ENCODE measurements at regions not wholly inside any gene's neighbourhood (a gene's known extent, or its start where the extent isn't known, plus 50 kb on each side); places are given as distances from the start of the nearest gene placed in this dataset.

GRCh38 chr2:204356151-204356641, 189.1 kb upstream of the PARD3B start:
- no peak for DNase-seq (ENCODE audit: low read depth, low spot score)
- Histone ChIP-seq H2AFZ (ENCODE audit: control insufficient read depth, low read length) (no peak overlapping the region), H3K36me3 (ENCODE audit: control insufficient read depth in 2 of 2, extremely low read depth in 1 of 2, insufficient read depth in 2 of 2, low read length in 2 of 2) (no peaks in the 10 kb centered on the region), H3K4me2 (ENCODE audit: control insufficient read depth, extremely low read depth, insufficient read depth, low read depth, low read length) (no peak overlapping the region), H3K27ac (ENCODE audit: control insufficient read depth, insufficient read depth, low read length) (no peak overlapping the region), H4K20me1 (ENCODE audit: control insufficient read depth, extremely low read depth, insufficient read depth, low read length) (no peaks in the 10 kb centered on the region), H3K9ac (ENCODE audit: control insufficient read depth, extremely low read depth, insufficient read depth, low read length) (no peak overlapping the region), H3K9me3 (ENCODE audit: control insufficient read depth, low read depth, low read length) (no peaks in the 10 kb centered on the region), H3K9me1 (ENCODE audit: control insufficient read depth, extremely low read depth, insufficient read depth, low read length) (no peaks in the 10 kb centered on the region), H3K27me3 (ENCODE audit: control insufficient read depth, extremely low read depth, insufficient read depth, low read length) (no peaks in the 10 kb centered on the region), H3K4me1 (ENCODE audit: control insufficient read depth, extremely low read depth, insufficient read depth, low read length) (no peaks in the 10 kb centered on the region), H3K4me3 (ENCODE audit: control insufficient read depth in 2 of 3, extremely low read depth in 1 of 3, insufficient read depth in 2 of 3, low read depth in 1 of 3, low read length in 3 of 3) (no peak overlapping the region), H3K79me2 (ENCODE audit: control insufficient read depth, insufficient read depth, low read length) (no peaks in the 10 kb centered on the region)
- dilution Hi-C loops (cut with MboI; ENCODE audit: extremely low pct_ligation_motif_present, low sequenced_read_pairs), result no loop called here
- no peak for FAIRE-seq
- TF ChIP-seq EZH2 (IDR thresholded peaks at IDR 0.05; ENCODE audit: low read length) (no peak), CTCF (optimal IDR thresholded peaks at IDR 0.05 in 1 of 3, IDR thresholded peaks at IDR 0.05 in 1 of 3, conservative IDR thresholded peaks at IDR 0.05 in 1 of 3; ENCODE audit: extremely low read depth in 1 of 3, insufficient read depth in 2 of 3, low read length in 3 of 3) (no peak)

- FAIRE-seq, result no peak
- TF ChIP-seq CTCF (optimal IDR thresholded peaks at IDR 0.05 in 1 of 3, IDR thresholded peaks at IDR 0.05 in 1 of 3, conservative IDR thresholded peaks at IDR 0.05 in 1 of 3; ENCODE audit: extremely low read depth in 1 of 3, insufficient read depth in 2 of 3, low read length in 3 of 3) (no peak), EZH2 (IDR thresholded peaks at IDR 0.05; ENCODE audit: low read length) (no peak)
- dilution Hi-C loops (cut with MboI; ENCODE audit: extremely low pct_ligation_motif_present, low sequenced_read_pairs), result no loop called here
Observed at GRCh38 chr2:204357286-204357685, 188.0 kb upstream of the PARD3B start.

More at GRCh38 chr2:204357286-204357685, 188.0 kb upstream of the PARD3B start:
- no peaks in the 10 kb centered on the region for H3K9me3 ChIP-seq (ENCODE audit: control insufficient read depth, low read depth, low read length)
- no peak overlapping the region for H3K27ac ChIP-seq (ENCODE audit: control insufficient read depth, insufficient read depth, low read length)
- no peak overlapping the region for H2AFZ ChIP-seq (ENCODE audit: control insufficient read depth, low read length)
- H3K36me3 ChIP-seq (ENCODE audit: control insufficient read depth in 2 of 2, extremely low read depth in 1 of 2, insufficient read depth in 2 of 2, low read length in 2 of 2), result no peaks in the 10 kb centered on the region
- no peak overlapping the region for H3K9ac ChIP-seq (ENCODE audit: control insufficient read depth, extremely low read depth, insufficient read depth, low read length)
- DNase-seq (ENCODE audit: low read depth, low spot score), result no peak
- H4K20me1 ChIP-seq (ENCODE audit: control insufficient read depth, extremely low read depth, insufficient read depth, low read length), result no peaks in the 10 kb centered on the region
- no peaks in the 10 kb centered on the region for H3K4me1 ChIP-seq (ENCODE audit: control insufficient read depth, extremely low read depth, insufficient read depth, low read length)
- H3K79me2 ChIP-seq (ENCODE audit: control insufficient read depth, insufficient read depth, low read length), result no peaks in the 10 kb centered on the region
- H3K4me3 ChIP-seq (ENCODE audit: control insufficient read depth in 2 of 3, extremely low read depth in 1 of 3, insufficient read depth in 2 of 3, low read depth in 1 of 3, low read length in 3 of 3), result no peak overlapping the region
- H3K9me1 ChIP-seq (ENCODE audit: control insufficient read depth, extremely low read depth, insufficient read depth, low read length), result no peaks in the 10 kb centered on the region
- H3K27me3 ChIP-seq (ENCODE audit: control insufficient read depth, extremely low read depth, insufficient read depth, low read length), result no peaks in the 10 kb centered on the region
- H3K4me2 ChIP-seq (ENCODE audit: control insufficient read depth, extremely low read depth, insufficient read depth, low read depth, low read length), result no peak overlapping the region

Data from keratinocyte (primary cell).